A204.1 (cell line): ENCODE measurements at regions not wholly inside any gene's neighbourhood (a gene's known extent, or its start where the extent isn't known, plus 50 kb on each side); places are given as distances from the start of the nearest gene placed in this dataset.
"Not testable (repeated sequence)": the region's sequence is repeated elsewhere in the genome, so short reads cannot be mapped to it uniquely, and the experiment has no call there.

Source experiments
- FAIRE-seq: peaks from 2 replicates; lab custom pipeline; 2012; peaks lifted over from hg19 to GRCh38; lab: Jason Lieb, UNC

DNA sequence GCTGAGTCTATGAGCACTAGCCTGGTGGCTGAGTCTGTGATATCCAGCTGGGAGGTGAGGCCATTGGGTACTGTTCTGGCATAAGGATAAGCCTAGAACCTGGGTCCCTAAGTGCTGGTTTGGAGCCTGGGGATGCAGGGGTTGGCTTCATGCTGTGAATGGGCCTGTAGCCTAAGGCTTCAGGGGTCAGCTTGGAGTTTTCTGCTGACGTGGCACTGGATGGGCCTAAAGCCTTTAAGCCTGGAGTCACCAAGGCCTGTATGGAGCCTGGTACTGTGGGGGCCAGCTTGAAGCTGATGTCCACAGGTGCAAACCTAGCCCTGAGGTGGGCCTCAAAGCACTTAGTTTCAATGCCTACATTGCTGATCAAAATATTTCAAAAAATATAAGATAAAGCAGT is 979.6 kb upstream of the POU3F4 start:
- FAIRE-seq, result no peak

DNA sequence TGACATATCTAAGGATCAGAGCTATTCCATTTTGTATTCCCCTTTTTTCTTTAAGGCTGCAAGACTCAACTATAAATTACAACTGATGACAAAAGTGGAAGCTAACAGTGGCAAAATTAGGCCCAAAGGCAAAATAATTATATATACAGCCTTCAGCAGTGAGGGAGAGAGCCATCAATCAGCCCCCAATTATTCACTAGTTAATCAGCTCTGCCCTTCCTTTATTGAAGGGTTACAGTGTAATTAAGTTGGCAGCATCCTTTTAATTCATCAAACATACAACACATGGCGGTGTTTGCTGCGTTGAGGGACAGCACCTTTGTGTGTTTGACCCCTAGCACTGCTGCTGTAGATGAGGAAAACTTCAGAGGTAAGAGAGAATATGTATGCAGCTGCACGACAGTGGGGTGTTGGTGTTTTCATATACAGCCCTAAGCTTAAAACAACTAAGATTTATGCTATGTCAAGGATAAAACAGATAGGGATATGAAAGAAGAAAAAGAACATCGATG is 973.9 kb upstream of the POU3F4 start:
- FAIRE-seq, result no peak

DNA sequence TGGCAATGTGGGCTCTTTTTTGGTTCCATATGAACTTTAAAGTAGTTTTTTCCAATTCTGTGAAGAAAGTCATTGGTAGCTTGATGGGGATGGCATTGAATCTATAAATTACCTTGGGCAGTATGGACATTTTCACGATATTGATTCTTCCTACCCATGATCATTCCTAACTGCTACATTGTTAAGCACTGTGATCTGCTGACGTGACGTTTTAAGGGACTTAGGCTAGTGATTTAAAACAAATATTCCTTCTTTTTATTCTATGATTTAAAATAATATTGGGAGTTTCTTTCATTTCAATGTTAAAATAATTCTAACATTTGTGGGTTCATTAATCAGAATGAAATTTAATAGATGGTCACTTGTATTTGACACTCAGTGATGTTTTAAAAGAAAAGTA is 970.9 kb upstream of the POU3F4 start:
- not testable (repeated sequence) for FAIRE-seq

DNA sequence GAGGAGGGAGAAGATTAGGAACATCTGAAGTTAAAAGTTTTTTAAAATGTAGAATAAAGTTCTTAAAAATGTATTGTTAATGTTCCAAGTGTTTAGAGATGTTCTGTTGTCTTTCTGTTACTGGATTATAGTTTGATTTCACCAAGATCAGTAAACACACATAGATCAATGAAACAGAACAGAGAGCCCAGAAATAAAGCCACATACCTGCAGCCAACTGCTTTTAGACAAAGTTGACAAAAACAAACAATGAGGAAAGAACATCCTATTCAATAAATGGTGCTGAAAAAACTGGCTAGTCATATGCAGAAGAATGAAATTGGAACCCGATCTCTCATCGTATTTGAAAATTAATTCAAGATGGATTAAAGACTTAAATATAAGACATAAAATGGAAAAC is 966.3 kb upstream of the POU3F4 start:
- no peak for FAIRE-seq

DNA sequence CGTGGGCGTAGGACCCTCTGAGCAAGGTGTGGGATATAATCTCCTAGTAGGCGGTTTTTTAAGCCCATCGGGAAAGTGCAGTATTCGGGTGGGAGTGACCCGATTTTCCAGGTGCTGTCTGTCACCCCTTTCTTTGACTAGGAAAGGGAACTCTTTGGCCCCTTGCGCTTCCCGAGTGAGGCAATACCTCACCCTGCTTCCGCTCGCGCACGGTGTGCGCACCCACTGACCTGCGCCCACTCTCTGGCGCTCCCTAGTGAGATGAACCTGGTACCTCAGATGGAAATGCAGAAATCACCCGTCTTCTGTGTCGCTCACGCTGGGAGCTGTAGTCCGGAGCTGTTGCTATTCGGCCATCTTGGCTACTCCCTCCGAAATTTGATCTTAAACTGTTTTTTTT is 955.9 kb upstream of the POU3F4 start:
- FAIRE-seq, result not testable (repeated sequence)

DNA sequence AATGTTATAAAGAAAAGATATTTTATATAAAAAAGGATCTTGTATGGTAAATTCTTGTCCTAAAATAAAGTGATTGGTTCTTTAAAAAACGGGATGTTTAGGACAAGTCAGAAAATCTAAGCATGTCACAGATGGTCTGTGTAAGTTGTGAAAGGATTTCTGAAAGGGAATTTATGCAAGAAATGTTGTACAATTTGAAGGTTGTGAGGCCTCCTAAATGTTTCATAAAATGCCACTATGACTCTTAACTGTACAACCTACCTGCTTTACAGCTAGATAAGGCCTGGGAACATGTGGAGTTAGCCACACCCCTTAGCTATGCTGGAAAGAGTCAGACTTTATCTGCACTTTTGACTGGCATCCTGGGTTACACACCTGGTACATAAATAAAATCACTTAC is 951.5 kb upstream of the POU3F4 start:
- FAIRE-seq, result no peak

DNA sequence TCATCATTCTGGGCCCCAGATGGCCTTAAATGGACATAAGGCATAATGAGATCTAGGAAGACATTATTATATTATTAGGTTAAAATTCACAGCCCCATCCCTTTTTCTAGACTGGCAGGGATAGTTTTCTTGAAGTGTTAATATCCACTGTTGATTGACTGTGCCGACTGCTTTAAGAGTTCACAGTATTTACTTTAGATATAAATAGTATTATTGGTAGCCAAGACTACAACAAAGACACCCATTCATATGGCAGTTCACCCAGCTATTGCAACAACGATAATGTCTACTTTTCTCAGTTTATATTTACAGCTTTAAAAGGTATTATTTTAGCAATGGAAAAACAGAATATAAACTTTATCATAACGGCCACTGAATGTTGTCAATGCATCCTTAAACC is 922.2 kb upstream of the POU3F4 start:
- FAIRE-seq, result no peak

DNA sequence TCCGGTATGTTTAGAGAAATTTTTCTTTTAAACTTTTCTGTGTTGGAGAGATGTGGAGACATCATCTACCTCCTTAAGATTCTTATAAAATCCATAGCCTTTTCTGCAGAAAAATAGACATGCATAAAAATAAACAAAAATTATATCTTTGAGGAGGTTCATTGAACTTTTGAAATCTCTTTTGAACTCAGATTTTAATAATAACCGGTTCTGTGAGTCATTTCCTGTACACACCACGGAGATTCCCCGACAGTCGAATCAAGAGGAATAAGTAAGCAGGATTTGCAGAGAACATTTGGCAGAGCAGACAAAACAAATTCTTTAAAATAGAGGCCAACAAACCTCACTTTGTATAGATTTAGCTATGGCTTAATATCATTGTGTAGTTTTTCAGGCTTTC is 918.7 kb upstream of the POU3F4 start:
- FAIRE-seq, result no peak

DNA sequence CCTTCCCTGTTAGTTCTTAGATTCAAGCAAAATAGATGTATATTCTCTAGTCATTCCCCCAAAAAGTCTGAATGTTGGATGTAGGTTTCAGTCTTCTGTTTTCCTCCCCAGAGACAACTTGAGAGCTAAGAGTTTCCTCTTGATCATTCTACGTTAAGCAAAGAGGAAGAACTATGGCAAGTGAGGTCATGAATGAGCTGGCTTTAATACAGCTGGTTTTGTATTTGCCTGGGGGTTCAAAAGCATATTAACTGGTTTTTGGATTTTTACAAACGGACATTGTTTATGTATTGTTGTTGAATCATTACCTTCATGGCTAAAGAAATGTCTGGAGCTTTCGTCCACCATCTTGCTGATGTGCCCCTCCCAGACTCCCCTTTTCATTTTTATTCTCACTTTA is 916.7 kb upstream of the POU3F4 start:
- FAIRE-seq, result no peak

DNA sequence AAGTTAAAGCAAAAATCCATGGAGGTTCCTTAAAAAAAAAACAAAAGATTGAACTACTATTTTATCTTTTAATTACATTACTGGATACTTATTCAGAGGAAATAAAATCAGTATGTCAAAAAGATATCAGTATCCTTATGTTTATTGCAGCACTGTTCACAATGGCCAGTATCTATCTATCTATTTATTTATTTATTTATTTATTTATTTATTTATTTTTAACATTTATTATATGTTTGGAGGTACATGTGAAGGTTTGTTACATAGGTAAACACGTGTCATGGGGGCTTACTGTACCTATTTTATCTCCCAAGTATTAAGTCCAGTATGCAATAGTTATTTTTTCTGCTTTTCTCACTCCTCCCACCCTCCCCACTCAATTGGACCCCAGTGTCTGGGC is 881.1 kb upstream of the POU3F4 start:
- no peak for FAIRE-seq

DNA sequence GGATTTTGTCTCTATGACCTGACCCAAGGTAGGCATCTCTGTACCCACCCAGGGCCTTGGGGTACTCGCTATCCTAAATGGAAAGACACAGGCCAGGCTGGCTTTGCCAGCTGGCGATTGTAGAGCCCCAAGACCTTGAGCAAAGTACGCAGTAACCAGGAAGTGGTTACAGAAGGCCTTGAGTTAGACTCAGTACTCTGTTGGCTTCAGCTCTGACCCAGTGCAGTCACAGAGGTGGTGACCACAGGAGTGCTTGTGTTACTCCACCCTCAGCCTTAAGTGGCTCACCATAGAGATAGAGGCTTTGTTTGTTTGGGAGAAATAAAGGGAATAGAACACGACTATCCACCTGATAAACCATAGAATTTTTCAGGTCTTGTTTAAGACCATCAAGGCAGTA is 880.5 kb upstream of the POU3F4 start:
- no peak for FAIRE-seq

DNA sequence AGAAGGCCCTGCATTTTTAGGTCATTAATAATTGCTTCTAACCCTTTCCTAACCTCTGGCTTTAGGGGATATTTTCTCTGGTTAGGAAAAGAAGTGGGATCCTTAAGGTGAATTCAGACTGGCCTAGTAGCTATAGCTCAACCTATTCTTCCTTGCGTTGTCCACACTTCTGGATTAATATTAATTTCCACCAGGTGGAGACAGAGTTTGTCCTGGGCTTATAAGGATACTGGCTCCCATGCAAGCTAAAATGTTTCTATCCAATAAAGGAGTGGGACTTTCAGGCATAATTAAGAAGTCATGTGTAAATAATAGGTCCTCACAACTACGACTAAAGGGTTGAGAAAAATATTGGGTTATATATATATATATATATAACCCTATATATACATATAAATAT is 860.0 kb upstream of the POU3F4 start:
- FAIRE-seq, result no peak

DNA sequence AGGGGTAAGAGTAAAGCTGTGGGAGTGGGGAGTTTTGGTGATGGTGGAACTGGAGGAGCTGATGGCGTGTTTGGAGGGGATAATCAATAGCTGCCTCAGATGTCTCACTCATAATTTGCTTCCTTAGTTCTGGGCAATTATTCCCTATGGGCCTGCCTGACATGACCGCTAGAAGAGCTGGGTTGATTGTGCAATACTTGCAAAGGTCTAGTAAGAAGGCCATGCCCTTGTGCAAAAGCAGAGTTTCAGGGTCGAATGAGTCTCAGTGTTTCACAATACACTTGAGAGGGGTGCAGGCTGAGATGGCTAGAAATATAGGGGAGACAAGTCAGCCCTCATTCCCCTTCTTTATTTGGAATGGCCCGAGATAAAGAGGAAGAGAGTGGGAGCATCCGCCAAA is 858.4 kb upstream of the POU3F4 start:
- no peak for FAIRE-seq

DNA sequence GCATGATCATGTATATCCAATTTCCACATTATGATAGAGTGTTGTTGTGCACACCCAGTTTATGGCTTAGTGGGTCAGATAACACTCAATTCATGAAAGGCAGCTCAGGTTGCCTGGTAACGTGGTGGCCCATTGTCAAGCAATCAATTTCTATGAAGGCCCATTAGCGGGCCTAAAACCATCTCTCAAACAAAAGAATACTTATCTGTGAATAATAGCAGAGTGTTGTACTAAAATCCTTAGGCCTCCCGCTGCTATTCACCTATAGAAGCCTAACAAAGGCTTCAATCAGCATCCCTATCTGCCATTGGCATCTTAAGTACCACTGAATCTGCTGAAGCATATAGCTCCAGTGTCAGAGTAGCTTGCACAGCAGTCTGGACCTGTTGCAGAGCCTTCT is 849.6 kb upstream of the POU3F4 start:
- FAIRE-seq, result no peak

DNA sequence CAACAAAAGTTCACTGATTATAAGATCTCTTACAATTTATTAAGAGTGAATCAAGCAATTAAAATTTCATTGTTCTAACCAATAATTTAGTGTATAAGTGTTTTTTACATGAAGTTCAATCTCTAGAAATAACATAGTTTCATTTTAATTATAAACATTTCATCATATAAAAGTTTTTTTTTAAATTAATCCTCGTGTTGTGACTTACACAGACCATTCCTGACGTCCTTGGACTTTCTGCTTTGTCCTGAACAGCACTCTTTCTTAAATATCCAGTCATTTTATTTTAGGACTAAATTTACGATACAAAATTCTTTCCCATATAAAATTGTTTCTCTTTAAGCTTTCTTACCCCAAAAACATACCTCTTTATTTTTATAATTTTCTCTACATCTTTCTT is 841.7 kb upstream of the POU3F4 start:
- no peak for FAIRE-seq

DNA sequence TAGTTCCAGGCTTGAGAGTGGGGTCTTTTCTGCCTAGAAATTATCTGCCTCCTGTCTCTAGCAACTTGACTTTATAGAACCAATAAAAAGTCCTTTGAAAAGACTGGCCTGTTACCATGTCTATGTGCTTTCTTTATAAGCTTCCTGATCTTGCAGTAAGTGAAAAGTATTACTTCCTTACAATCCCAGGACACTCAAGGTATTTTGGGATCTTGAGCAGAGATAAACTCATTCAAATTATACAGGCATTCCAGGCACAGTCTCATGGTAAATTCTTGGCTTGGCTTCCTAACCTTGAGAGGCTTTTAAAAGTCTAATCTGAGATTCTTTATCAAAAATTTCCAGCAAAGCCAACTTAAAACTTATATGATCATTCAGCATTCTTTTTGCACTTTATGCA is 833.0 kb upstream of the POU3F4 start:
- FAIRE-seq, result no peak

DNA sequence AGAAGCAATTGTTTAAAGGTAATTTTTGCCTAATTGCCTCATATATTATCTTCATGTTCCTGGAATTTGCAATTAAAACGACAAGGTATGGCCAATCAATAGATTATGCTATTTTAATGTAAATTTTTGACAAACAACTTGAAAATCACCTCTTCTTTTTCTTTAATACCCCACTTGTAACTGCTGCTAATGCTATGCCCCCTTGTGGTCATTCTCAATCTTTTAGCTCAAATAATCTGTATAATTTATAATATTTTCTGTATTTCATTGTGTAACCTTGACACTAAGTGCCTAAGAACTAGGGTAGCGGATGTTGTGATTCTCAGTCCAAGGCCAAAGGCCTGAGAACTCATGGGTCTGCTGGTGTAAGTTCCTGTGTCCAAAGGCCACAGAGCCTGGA is 831.7 kb upstream of the POU3F4 start:
- FAIRE-seq, result peak; percentile 39

DNA sequence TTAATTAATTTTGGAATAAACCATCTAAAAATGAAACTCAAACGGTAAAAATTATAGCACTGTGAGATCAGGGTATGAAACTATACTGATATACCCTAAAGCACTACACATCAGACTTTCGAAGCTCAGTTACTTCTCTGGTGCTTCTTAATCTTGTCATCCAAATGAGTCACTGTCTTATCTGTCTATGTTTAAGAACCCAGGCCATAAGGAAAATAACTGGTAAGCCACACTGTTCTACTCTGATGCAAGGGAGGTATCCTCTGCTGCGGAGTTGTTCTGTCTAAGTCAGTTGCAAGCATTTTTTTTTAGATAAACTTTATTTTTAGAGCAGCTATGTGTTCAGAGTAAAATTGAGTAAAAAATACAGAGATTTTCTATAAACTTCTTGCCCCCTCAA is 830.8 kb upstream of the POU3F4 start:
- no peak for FAIRE-seq

DNA sequence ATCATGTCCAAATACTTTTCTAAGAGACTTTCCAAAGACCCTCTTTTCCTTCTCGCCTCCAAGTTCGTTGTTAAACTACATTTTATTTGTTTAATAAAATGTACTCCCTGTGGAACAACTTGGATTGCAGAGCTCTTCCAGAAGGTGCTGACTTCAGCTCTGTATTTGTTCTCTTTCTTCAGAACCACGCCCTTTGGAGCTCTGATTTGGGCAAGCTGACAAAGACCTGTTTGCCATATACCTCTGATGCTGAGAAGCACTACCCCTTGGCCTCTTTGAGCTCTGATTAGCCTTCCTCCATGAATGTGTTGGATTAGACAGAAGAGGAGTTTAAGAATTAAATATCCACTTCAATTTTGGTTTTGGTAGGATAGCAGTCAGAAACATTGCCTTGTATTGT is 815.1 kb upstream of the POU3F4 start:
- no peak for FAIRE-seq

DNA sequence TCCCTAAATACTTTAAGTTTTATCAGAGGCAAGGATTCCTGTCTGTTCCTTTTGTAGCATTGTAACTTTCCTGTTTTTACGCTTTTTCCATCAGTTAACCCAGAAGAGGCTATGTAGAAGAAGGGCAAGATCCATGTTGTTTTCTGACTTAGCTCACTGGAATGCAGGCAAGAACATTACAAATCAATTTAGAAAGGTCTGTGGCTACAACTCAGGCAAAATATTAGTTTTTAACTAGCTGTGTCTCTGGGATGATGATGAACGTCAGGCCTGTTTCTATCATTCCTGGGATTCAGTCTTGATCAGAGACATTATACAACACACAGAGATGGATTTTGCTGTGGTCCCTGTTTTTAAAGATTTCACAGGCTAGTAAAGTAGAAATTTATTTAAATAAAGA is 813.0 kb upstream of the POU3F4 start:
- no peak for FAIRE-seq

DNA sequence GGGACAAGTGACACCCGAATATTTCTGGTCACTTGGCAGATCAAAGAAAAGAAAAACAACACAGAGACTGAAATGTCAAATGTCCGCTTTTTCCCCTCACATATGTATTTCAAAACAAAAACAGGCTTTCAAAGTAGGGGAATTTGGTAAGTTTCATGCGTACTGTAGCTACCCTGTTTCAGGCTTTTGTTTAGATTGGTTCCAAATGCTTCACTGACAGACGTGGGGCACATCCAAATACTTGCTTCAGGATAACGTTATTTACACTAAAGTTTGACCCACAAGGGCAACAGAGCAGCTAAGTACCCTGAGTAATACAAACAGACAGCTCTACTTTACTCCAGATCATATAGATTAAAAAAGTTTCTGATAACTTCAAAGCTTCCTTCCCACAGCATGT is 804.5 kb upstream of the POU3F4 start:
- FAIRE-seq, result no peak

DNA sequence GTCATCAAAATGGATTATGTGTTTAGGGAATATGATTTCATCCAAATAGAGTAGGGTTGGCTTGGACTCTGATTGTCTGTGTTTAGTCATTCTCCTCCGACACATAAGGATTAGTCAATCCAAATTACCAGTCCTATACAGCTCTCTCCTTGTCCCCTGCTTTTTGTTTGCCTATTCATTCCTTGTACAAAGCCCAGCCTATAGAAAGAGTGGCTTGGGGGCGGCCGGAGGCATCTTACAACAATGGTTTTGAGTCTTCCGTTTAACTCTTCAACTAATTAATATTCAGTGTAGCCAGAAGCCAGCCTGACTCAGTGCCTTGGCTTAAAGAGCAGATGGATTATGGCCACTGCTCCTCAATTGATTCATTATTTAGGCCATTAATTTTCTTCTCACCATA is 796.6 kb upstream of the POU3F4 start:
- FAIRE-seq, result no peak

DNA sequence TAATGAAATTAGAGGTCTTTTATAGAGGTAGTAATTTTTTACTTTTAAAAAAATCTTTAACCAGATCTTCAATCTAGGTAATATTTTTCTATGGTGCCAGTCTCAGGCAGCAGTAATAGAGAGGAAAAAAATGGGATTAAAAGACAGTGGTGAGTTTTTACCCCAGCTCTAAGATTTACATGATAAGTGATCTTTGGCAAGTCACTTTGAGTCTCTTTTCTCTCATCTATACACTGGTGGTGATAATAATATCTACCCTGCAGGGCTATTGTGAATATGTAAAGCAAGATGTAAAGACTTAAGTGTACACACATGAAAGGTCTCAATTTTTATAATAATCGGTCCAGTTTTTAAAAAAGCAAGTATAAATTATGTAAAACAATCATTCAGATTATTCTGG is 786.2 kb upstream of the POU3F4 start:
- FAIRE-seq, result no peak

DNA sequence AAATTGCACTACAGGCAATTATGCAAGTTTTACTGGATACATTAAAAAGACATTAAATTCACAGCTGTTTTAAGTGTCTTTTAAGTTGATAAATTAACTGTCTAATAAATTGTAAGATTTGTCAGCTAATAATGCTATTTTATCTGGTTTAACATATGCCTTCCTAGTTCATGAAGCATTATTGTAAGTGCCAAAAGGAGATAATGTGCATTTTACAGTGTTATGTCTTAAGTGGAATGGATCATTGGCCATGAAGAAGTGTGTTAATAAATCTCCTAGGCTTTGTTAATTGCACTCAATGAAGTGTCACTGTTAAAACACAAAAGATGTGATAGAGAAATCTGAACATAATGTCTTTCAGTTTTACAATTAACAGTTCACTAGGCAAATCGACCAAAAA is 784.3 kb upstream of the POU3F4 start:
- FAIRE-seq, result no peak

DNA sequence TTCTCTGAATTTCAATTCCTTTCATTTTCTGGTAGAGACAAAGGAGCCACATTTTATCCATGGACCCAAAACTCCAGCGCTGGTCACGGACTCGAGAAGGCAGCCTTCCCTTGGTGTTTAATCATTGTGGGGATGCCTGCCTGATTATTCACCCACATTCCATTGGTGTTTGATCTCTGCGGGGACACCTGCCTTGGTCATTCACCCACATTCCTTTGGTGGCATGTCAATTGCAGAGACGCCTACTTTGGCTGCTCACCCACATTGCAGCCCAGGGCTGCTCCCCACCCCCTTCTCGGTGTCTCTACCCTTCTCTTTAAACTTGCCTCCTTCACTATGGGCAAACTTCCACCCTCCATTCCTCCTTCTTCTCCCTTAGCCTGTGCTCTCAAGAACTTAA is 780.7 kb upstream of the POU3F4 start:
- FAIRE-seq, result not testable (repeated sequence)

DNA sequence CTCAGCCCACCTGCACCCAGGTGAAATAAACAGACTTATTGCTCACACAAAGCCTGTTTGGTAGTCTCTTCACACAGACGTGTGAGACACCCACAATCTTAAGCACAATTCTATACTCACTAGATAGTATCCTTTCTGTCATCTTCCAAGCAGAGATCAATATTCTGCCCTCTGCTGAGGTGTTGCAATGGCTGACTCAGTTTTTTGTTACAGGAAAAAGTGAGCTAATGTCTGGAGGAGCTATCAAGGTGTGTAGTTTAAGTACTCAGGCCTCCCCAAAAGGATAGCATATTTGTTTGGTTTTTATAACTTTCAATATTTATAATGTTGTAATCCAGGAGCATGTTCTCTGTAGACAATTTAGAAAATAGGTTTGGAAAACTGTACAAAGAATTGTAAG is 775.2 kb upstream of the POU3F4 start:
- no peak for FAIRE-seq
